ENCODE measurements at regions not wholly inside any gene's neighbourhood (a gene's known extent, or its start where the extent isn't known, plus 50 kb on each side); places are given as distances from the start of the nearest gene placed in this dataset.

- Histone ChIP-seq H4K20me1 (ENCODE audit: control insufficient read depth, insufficient read depth, insufficient read length) (no peaks in the 10 kb centered on the region), H2BK20ac (ENCODE audit: low read depth, low read length, poor library complexity, severe bottlenecking) (no peak overlapping the region), H3K27me3 (ENCODE audit: insufficient read depth, low read length) (no peaks in the 10 kb centered on the region), H3K23ac (ENCODE audit: insufficient read length, low read depth, low read length) (no peak overlapping the region), H3K56ac (ENCODE audit: insufficient read length, low read depth, low read length) (no peak overlapping the region), H3K79me2 (ENCODE audit: insufficient read depth, low read length) (no peaks in the 10 kb centered on the region), H3K79me1 (ENCODE audit: insufficient read depth, low read depth, low read length, poor library complexity, severe bottlenecking) (no peaks in the 10 kb centered on the region), H2BK5ac (ENCODE audit: insufficient read length, low read length) (no peak overlapping the region), H2BK120ac (ENCODE audit: low read depth, low read length, poor library complexity, severe bottlenecking) (no peak overlapping the region), H3T11ph (ENCODE audit: low read length) (no peak overlapping the region), H4K91ac (ENCODE audit: insufficient read length, low read depth, low read length) (no peak overlapping the region), H2BK12ac (ENCODE audit: insufficient read length, low read depth, low read length) (no peak overlapping the region), H3K4me1 (ENCODE audit: insufficient read depth, low read length) (peaks cover 6% of the 10 kb centered on the region; the same call in 1 of the 2 replicates), H3K14ac (ENCODE audit: insufficient read depth, low read length) (no peak overlapping the region), H3K4me2 (ENCODE audit: insufficient read depth, insufficient read length, low read length) (no peak overlapping the region), H4K8ac (replicated peaks; ENCODE audit: insufficient read length, low read depth, low read length) (no peak overlapping the region), H4K5ac (ENCODE audit: insufficient read length, low read depth, low read length) (no peak overlapping the region), H3K9me3 (ENCODE audit: control insufficient read depth, low read depth, low read length) (no peaks in the 10 kb centered on the region), H2AFZ (ENCODE audit: low read length) (no peak overlapping the region), H3K9ac (ENCODE audit: extremely low read depth, insufficient read length, low read length) (no peak overlapping the region), H3K18ac (ENCODE audit: insufficient read length, low read depth, low read length) (no peak overlapping the region), H2AK5ac (ENCODE audit: insufficient read length, low read length) (no peak overlapping the region), H3K23me2 (ENCODE audit: insufficient read length, low read depth, low read length, poor library complexity, severe bottlenecking) (no peaks in the 10 kb centered on the region), H2BK15ac (ENCODE audit: low read depth, low read length) (no peak overlapping the region), H3K4ac (ENCODE audit: low read depth, low read length) (no peak overlapping the region), H3K27ac (ENCODE audit: insufficient read length, low read depth, low read length) (no peak overlapping the region)
- no CpG with 5 or more reads among the region's 1 CpG for WGBS (ENCODE audit: extremely low coverage, insufficient read length, low lambda C conversion rate)
- H3K27me3 Mint-ChIP-seq (ENCODE audit: low read depth) = peaks cover 9% of the 10 kb centered on the region
- H3K4me1 Mint-ChIP-seq = peaks cover 20 to 27% of the 10 kb centered on the region in 2 experiments
- peaks cover 16 to 25% of the 10 kb centered on the region in 2 experiments; a peak in 4 of 5 replicates for H3K9me3 Mint-ChIP-seq
- peaks cover 0 to 17% (median 3%) of the 10 kb centered on the region in 3 experiments; a peak in 5 of 7 replicates for H3K36me3 Mint-ChIP-seq (ENCODE audit: insufficient read depth in 1 of 3, low read depth in 3 of 3)
- H3K27ac Mint-ChIP-seq = no peak overlapping the region
- no peak for DNase-seq
- no peak overlapping the region for H3K4me3 Mint-ChIP-seq
- TF ChIP-seq, protein P1, sequence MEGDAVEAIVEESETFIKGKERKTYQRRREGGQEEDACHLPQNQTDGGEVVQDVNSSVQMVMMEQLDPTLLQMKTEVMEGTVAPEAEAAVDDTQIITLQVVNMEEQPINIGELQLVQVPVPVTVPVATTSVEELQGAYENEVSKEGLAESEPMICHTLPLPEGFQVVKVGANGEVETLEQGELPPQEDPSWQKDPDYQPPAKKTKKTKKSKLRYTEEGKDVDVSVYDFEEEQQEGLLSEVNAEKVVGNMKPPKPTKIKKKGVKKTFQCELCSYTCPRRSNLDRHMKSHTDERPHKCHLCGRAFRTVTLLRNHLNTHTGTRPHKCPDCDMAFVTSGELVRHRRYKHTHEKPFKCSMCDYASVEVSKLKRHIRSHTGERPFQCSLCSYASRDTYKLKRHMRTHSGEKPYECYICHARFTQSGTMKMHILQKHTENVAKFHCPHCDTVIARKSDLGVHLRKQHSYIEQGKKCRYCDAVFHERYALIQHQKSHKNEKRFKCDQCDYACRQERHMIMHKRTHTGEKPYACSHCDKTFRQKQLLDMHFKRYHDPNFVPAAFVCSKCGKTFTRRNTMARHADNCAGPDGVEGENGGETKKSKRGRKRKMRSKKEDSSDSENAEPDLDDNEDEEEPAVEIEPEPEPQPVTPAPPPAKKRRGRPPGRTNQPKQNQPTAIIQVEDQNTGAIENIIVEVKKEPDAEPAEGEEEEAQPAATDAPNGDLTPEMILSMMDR (conservative IDR thresholded peaks at IDR 0.05) = no peak; the same call in 2 of the 3 replicates
These were observed 243.9 kb downstream of the FAM43A start for GRCh38 chr3:194929578-194929960.
